Activated T-cell treated with anti-CD3 and anti-CD28 coated beads for 48 hours (primary cell): ENCODE measurements at regions not wholly inside any gene's neighbourhood (a gene's known extent, or its start where the extent isn't known, plus 50 kb on each side); places are given as distances from the start of the nearest gene placed in this dataset.

ENCODE experiments used
- DNase-seq: peaks from one replicate; pipeline ENCODE4 v3.0.0-alpha.2; 2020; ENCODE audit warnings: low read depth

GRCh38 chr2:240209493-240209892 is 69.0 kb upstream of the OTOS start:
- DNase-seq: no peak

GRCh38 chr2:240210198-240210965 is 69.9 kb upstream of the OTOS start:
- no peak for DNase-seq

- no peak for DNase-seq
Measured at GRCh38 chr2:240211096-240211495, 70.6 kb upstream of the OTOS start.

- no peak for DNase-seq
Measured at GRCh38 chr2:240211598-240212424, 71.4 kb upstream of the OTOS start.

- no peak for DNase-seq
Measured at GRCh38 chr2:240212425-240213225, 72.2 kb upstream of the OTOS start.

- no peak for DNase-seq
Measured at GRCh38 chr2:240213226-240213475, 72.7 kb upstream of the OTOS start.

GRCh38 chr2:240213476-240214421 is 73.3 kb upstream of the OTOS start:
- DNase-seq: no peak

GRCh38 chr2:240214790-240215675 is 74.6 kb upstream of the OTOS start:
- DNase-seq: no peak

GRCh38 chr2:240215676-240216051 is 75.2 kb upstream of the OTOS start:
- DNase-seq: no peak

- no peak for DNase-seq
Measured at GRCh38 chr2:240216167-240216566, 75.7 kb upstream of the OTOS start.

GRCh38 chr2:240217431-240218301 is 77.2 kb upstream of the OTOS start:
- no peak for DNase-seq

GRCh38 chr2:240219208-240219890 is 78.9 kb upstream of the OTOS start:
- no peak for DNase-seq

GRCh38 chr2:240220371-240220770 is 79.9 kb upstream of the OTOS start:
- no peak for DNase-seq

- no peak for DNase-seq
Measured at GRCh38 chr2:240223631-240224030, 83.2 kb upstream of the OTOS start.

GRCh38 chr2:240224676-240225075 is 84.2 kb upstream of the OTOS start:
- no peak for DNase-seq

GRCh38 chr2:240225131-240225530 is 84.7 kb upstream of the OTOS start:
- DNase-seq: no peak

GRCh38 chr2:240225660-240226475 is 85.4 kb upstream of the OTOS start:
- no peak for DNase-seq
